ENCODE measurements at regions not wholly inside any gene's neighbourhood (a gene's known extent, or its start where the extent isn't known, plus 50 kb on each side); places are given as distances from the start of the nearest gene placed in this dataset.

GRCh38 chr14:101050901-101051490, 147.5 kb upstream of the RTL1 start:
- intact Hi-C loops (cut with DNase I) = no loop called here
- WGBS, 2 donors = 91 to 95% methylated on average over 17 of the region's 17 CpGs

GRCh38 chr14:101054671-101055070, 151.1 kb upstream of the RTL1 start:
- peaks cover 0 to 10% (median 0%) of the 10 kb centered on the region in 11 donors for H3K9me3 ChIP-seq
- no peak for TF ChIP-seq CTCF (IDR thresholded peaks at IDR 0.05)
- intact Hi-C loops (cut with DNase I) = no loop called here
- H3K27me3 ChIP-seq = peaks cover 0 to 7% (median 0%) of the 10 kb centered on the region in 7 donors
- H3K27ac ChIP-seq = no peak overlapping the region
- ATAC-seq = no peak
- no peak overlapping the region for H3K4me3 ChIP-seq
- DNase-seq = no peak
- no peaks in the 10 kb centered on the region for H3K4me1 ChIP-seq
- H3K36me3 ChIP-seq = peaks cover 0 to 4% (median 0%) of the 10 kb centered on the region in 9 donors
- 87 to 88% methylated on average over 7 of the region's 7 CpGs for WGBS, 2 donors

More at GRCh38 chr14:101050901-101051490, 147.5 kb upstream of the RTL1 start:
- H3K36me3 ChIP-seq = peaks cover 0 to 4% (median 0%) of the 10 kb centered on the region in 9 donors
- no peak overlapping the region for H3K27ac ChIP-seq
- H3K27me3 ChIP-seq = peaks cover 0 to 7% (median 0%) of the 10 kb centered on the region in 7 donors
- H3K4me3 ChIP-seq = no peak overlapping the region
- ATAC-seq = no peak
- DNase-seq = no peak
- no peaks in the 10 kb centered on the region for H3K4me1 ChIP-seq
- H3K9me3 ChIP-seq = no peaks in the 10 kb centered on the region
- no peak for TF ChIP-seq CTCF (IDR thresholded peaks at IDR 0.05)

- DNase-seq = no peak
These were observed 151.7 kb upstream of the RTL1 start for GRCh38 chr14:101055106-101055662.

GRCh38 chr14:101055776-101056374, 152.4 kb upstream of the RTL1 start:
- H3K27ac ChIP-seq = no peak overlapping the region
- no peak overlapping the region for H3K4me3 ChIP-seq
- H3K4me1 ChIP-seq = no peaks in the 10 kb centered on the region
- ATAC-seq (no peak), DNase-seq (no peak)
- peaks cover 0 to 4% (median 0%) of the 10 kb centered on the region in 9 donors for H3K36me3 ChIP-seq
- TF ChIP-seq CTCF (IDR thresholded peaks at IDR 0.05) = no peak
- intact Hi-C loops (cut with DNase I) = no loop called here
- WGBS, 2 donors = 89 to 91% methylated on average over 12 of the region's 12 CpGs
- H3K27me3 ChIP-seq = peaks cover 0 to 7% (median 0%) of the 10 kb centered on the region in 7 donors
- H3K9me3 ChIP-seq = peaks cover 0 to 10% (median 0%) of the 10 kb centered on the region in 11 donors

More at GRCh38 chr14:101055106-101055662, 151.7 kb upstream of the RTL1 start:
- WGBS, 2 donors = 93% methylated on average over 15 of the region's 15 CpGs
- Histone ChIP-seq H3K27ac (no peak overlapping the region), H3K27me3 (peaks cover 0 to 7% (median 0%) of the 10 kb centered on the region in 7 donors), H3K36me3 (peaks cover 0 to 4% (median 0%) of the 10 kb centered on the region in 9 donors), H3K4me1 (no peaks in the 10 kb centered on the region), H3K4me3 (no peak overlapping the region), H3K9me3 (peaks cover 0 to 10% (median 0%) of the 10 kb centered on the region in 11 donors)
- no peak for ATAC-seq
- intact Hi-C loops (cut with DNase I) = no loop called here
- no peak for TF ChIP-seq CTCF (IDR thresholded peaks at IDR 0.05)
